ENCODE measurements at regions not wholly inside any gene's neighbourhood (a gene's known extent, or its start where the extent isn't known, plus 50 kb on each side); places are given as distances from the start of the nearest gene placed in this dataset.

DNA sequence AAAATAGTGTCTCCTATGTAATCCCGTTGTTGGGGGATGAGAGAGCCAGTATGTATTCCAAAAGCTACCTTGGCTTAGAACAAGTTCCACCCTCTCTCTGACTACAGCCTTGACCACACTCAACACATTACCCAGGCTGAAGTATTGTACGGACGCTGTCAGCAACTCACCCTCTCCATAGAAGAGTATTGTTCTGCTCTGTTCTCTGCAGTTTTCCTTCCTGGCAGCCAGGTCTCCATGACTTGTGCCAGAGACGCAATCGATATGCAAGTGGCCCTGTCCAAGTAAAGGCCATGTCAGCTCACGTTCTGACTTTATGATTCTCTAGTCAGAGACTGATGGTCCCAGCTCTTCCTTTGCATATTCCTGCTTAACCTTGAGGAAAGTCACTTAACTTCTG is 164.1 kb upstream of the SLCO3A1 start:
- H3K4me3 ChIP-seq (ENCODE audit: low read length): no peak overlapping the region
- no peaks in the 10 kb centered on the region for H3K36me3 ChIP-seq (replicated peaks; ENCODE audit: low read depth, low read length)
- H3K4me2 ChIP-seq (ENCODE audit: low read length): no peak overlapping the region
- H3K9ac ChIP-seq (ENCODE audit: low read length): no peak overlapping the region
- no peaks in the 10 kb centered on the region for H4K20me1 ChIP-seq (ENCODE audit: insufficient read depth, low read length)
- H2AFZ ChIP-seq (ENCODE audit: low read depth, low read length): no peak overlapping the region
- H3K27ac ChIP-seq (ENCODE audit: low read length): no peak overlapping the region
- no peaks in the 10 kb centered on the region for H3K4me1 ChIP-seq (ENCODE audit: low read length)
- no peaks in the 10 kb centered on the region for H3K79me2 ChIP-seq (ENCODE audit: low read length)
- H3K27me3 ChIP-seq (ENCODE audit: low read depth, low read length): no peaks in the 10 kb centered on the region
- no peak for TF ChIP-seq EZH2phosphoT487 (IDR thresholded peaks at IDR 0.05; ENCODE audit: low read depth)
- TF ChIP-seq, protein P1, sequence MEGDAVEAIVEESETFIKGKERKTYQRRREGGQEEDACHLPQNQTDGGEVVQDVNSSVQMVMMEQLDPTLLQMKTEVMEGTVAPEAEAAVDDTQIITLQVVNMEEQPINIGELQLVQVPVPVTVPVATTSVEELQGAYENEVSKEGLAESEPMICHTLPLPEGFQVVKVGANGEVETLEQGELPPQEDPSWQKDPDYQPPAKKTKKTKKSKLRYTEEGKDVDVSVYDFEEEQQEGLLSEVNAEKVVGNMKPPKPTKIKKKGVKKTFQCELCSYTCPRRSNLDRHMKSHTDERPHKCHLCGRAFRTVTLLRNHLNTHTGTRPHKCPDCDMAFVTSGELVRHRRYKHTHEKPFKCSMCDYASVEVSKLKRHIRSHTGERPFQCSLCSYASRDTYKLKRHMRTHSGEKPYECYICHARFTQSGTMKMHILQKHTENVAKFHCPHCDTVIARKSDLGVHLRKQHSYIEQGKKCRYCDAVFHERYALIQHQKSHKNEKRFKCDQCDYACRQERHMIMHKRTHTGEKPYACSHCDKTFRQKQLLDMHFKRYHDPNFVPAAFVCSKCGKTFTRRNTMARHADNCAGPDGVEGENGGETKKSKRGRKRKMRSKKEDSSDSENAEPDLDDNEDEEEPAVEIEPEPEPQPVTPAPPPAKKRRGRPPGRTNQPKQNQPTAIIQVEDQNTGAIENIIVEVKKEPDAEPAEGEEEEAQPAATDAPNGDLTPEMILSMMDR (IDR thresholded peaks at IDR 0.05; ENCODE audit: low read depth, low read length): no peak
- H3K9me3 ChIP-seq (ENCODE audit: insufficient read depth, low read length): no peaks in the 10 kb centered on the region

DNA sequence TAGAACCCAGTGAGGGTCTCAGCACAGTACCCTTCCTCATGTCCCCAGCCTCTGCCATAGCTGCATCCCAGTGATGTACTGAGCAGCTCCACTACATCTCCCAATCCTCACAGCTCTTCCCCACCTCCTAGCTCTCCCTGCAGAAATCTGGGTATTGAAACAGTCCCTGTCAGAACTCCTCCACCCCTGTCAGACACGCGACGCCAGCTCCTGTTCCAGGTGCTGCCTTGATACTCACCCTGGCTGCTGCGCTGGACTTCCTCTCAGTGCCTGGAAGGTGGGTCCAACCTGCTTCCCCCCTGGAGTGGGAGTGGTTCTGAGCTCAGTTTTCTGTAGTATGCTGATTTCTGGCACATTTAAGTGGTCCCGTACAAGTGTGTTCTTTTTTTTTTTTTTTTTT is 160.9 kb upstream of the SLCO3A1 start:
- H3K9me3 ChIP-seq (ENCODE audit: insufficient read depth, low read length): no peaks in the 10 kb centered on the region
- H3K27me3 ChIP-seq (ENCODE audit: low read depth, low read length): peaks cover 19% of the 10 kb centered on the region
- no peak overlapping the region for H3K9ac ChIP-seq (ENCODE audit: low read length)
- H3K4me3 ChIP-seq (ENCODE audit: low read length): no peak overlapping the region
- TF ChIP-seq, protein P1 (IDR thresholded peaks at IDR 0.05; ENCODE audit: low read depth, low read length): no peak
- no peak for TF ChIP-seq EZH2phosphoT487 (IDR thresholded peaks at IDR 0.05; ENCODE audit: low read depth)
- H3K4me2 ChIP-seq (ENCODE audit: low read length): no peak overlapping the region
- H3K79me2 ChIP-seq (ENCODE audit: low read length): no peaks in the 10 kb centered on the region
- H3K4me1 ChIP-seq (ENCODE audit: low read length): no peaks in the 10 kb centered on the region
- no peaks in the 10 kb centered on the region for H3K36me3 ChIP-seq (replicated peaks; ENCODE audit: low read depth, low read length)
- H4K20me1 ChIP-seq (ENCODE audit: insufficient read depth, low read length): no peaks in the 10 kb centered on the region
- no peak overlapping the region for H2AFZ ChIP-seq (ENCODE audit: low read depth, low read length)
- H3K27ac ChIP-seq (ENCODE audit: low read length): no peak overlapping the region

DNA sequence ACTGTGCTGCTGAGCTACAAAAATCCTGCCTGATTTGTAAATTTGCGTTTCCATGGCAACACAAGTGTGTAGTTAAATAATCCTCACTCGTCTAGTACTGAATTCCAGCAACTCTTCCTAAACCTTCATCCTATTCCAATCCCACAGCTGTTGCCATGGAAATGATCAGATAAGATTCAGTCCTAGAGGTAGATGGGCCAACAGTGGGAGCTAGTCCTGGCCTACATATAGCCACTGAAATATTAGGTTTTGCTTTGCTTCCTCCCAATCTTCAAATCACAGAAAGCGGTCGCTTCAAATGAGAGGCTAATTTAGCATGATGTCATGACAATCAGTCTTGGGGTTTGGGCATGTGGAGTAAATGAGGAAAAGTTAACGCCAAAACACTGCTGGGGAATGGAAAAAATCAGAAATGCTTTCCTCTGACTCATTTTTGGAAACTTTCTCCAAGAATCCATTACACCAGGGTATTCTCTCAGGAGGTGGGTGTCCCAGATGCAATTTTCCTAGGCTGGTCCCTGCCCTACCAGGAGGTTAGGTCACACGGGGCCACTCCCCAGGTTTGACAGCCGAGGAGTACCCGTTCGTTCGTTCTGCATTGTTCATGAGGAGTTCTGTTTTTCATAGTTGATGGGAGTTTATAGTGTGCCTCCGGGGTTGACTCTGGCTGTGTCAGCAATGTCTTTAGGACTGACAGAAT is 159.2 kb upstream of the SLCO3A1 start:
- Histone ChIP-seq H3K4me2 (ENCODE audit: low read length) (no peak overlapping the region), H3K4me3 (ENCODE audit: low read length) (no peak overlapping the region), H3K4me1 (ENCODE audit: low read length) (no peaks in the 10 kb centered on the region), H3K9me3 (ENCODE audit: insufficient read depth, low read length) (no peaks in the 10 kb centered on the region), H3K36me3 (replicated peaks; ENCODE audit: low read depth, low read length) (no peaks in the 10 kb centered on the region), H3K27me3 (ENCODE audit: low read depth, low read length) (peaks cover 19% of the 10 kb centered on the region), H3K27ac (ENCODE audit: low read length) (no peak overlapping the region), H2AFZ (ENCODE audit: low read depth, low read length) (no peak overlapping the region), H3K9ac (ENCODE audit: low read length) (no peak overlapping the region), H4K20me1 (ENCODE audit: insufficient read depth, low read length) (no peaks in the 10 kb centered on the region), H3K79me2 (ENCODE audit: low read length) (no peaks in the 10 kb centered on the region)
- TF ChIP-seq EZH2phosphoT487 (IDR thresholded peaks at IDR 0.05; ENCODE audit: low read depth): no peak
- TF ChIP-seq, protein P1 (IDR thresholded peaks at IDR 0.05; ENCODE audit: low read depth, low read length): no peak

DNA sequence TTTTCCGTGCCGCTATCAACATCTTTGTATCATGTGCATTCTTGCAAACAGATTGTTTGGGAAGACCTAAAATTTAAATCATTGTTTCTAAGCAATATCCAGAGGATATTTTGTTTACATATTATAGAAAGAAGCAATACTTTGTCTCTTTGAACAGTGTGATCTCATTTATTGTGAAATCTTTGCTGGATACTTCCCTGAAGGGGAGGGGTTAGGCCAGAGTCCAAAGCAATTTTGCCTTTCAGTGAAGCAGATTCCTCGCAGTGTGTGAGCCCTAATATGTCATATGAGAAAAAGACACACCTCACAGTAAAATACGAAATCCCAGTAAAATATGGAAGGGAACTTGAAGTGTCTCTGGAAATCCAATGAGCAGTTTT is 158.7 kb upstream of the SLCO3A1 start:
- TF ChIP-seq, protein P1 (IDR thresholded peaks at IDR 0.05; ENCODE audit: low read depth, low read length): no peak
- TF ChIP-seq EZH2phosphoT487 (IDR thresholded peaks at IDR 0.05; ENCODE audit: low read depth): no peak
- no peaks in the 10 kb centered on the region for H4K20me1 ChIP-seq (ENCODE audit: insufficient read depth, low read length)
- no peaks in the 10 kb centered on the region for H3K79me2 ChIP-seq (ENCODE audit: low read length)
- no peaks in the 10 kb centered on the region for H3K36me3 ChIP-seq (replicated peaks; ENCODE audit: low read depth, low read length)
- H3K27me3 ChIP-seq (ENCODE audit: low read depth, low read length): peaks cover 19% of the 10 kb centered on the region
- H3K27ac ChIP-seq (ENCODE audit: low read length): no peak overlapping the region
- H3K9ac ChIP-seq (ENCODE audit: low read length): no peak overlapping the region
- no peaks in the 10 kb centered on the region for H3K9me3 ChIP-seq (ENCODE audit: insufficient read depth, low read length)
- H3K4me3 ChIP-seq (ENCODE audit: low read length): no peak overlapping the region
- no peak overlapping the region for H2AFZ ChIP-seq (ENCODE audit: low read depth, low read length)
- H3K4me1 ChIP-seq (ENCODE audit: low read length): no peaks in the 10 kb centered on the region
- H3K4me2 ChIP-seq (ENCODE audit: low read length): no peak overlapping the region

Measured in OCI-LY3 (cell line).